Lung (tissue), 11 donors: ENCODE measurements at regions not wholly inside any gene's neighbourhood (a gene's known extent, or its start where the extent isn't known, plus 50 kb on each side); places are given as distances from the start of the nearest gene placed in this dataset.
A peak's percentile ranks its signal among the peaks of the same experiment; 100 is the strongest.

ENCODE experiments used
- ATAC-seq: fragments of 200-7000 bp; cut with Tn5 transposase; one replicate; pipeline ENCODE4 v1.9.1; 2020; ENCODE audit warnings: moderate number of reproducible peaks; ENCODE audit not compliant: insufficient read depth, low FRiP score
- DNase-seq, 3 donors: peaks; one replicate each; pipeline ENCODE4 v3.0.0-alpha.2; 2013 to 2017
- H3K27ac ChIP-seq, 2 donors: one replicate each; pipeline ENCODE4 v1.5.1; 2013; ENCODE audit warnings: mild to moderate bottlenecking in 2 of 2, moderate library complexity in 2 of 2, control low read depth in 1 of 2, inconsistent platforms in 1 of 2, low read depth in 1 of 2, low read length in 1 of 2
- H3K27me3 ChIP-seq, 3 donors: one replicate each; pipeline ENCODE4 v1.5.1; 2013; ENCODE audit warnings: low read length in 2 of 3; ENCODE audit not compliant: control insufficient read depth in 3 of 3, insufficient read depth in 3 of 3
- H3K36me3 ChIP-seq, 4 donors: one replicate each; pipeline ENCODE4 v1.5.1; 2013; ENCODE audit warnings: low read length in 4 of 4, mild to moderate bottlenecking in 1 of 4, moderate library complexity in 1 of 4; ENCODE audit not compliant: control insufficient read depth in 4 of 4, insufficient read depth in 4 of 4
- H3K4me1 ChIP-seq, 5 donors: one replicate each; pipeline ENCODE4 v1.5.1; 2013; ENCODE audit warnings: low read length in 5 of 5, mild to moderate bottlenecking in 2 of 5, moderate library complexity in 1 of 5; ENCODE audit not compliant: control insufficient read depth in 5 of 5, insufficient read depth in 5 of 5
- H3K4me3 ChIP-seq: one replicate; pipeline ENCODE4 v1.5.1; 2013; ENCODE audit warnings: mild to moderate bottlenecking, control low read depth, moderate library complexity
- H3K9ac ChIP-seq, 2 donors: one replicate each; pipeline ENCODE4 v1.5.1; 2013; ENCODE audit warnings: low read length in 2 of 2, control low read depth in 1 of 2; ENCODE audit not compliant: insufficient read depth in 1 of 2
- H3K9me3 ChIP-seq, 4 donors: one replicate each; pipeline ENCODE4 v1.5.1; 2013; ENCODE audit warnings: low read length in 3 of 4, mild to moderate bottlenecking in 1 of 4, moderate library complexity in 1 of 4; ENCODE audit not compliant: control insufficient read depth in 4 of 4, insufficient read depth in 3 of 4
- WGBS, 2 donors: extraction: QIAGEN DNeasy Blood & Tissue Kit; methylation state at CpG; one replicate each; pipeline ENCODE4 v1.1.7; 2013; 5-methylcytosine and 5-hydroxymethylcytosine counted together
- TF ChIP-seq, protein P1 (sequence below): IDR thresholded peaks from 2 replicates; pipeline ENCODE4 v1.5.1; 2012; ENCODE audit warnings: mild to moderate bottlenecking; ENCODE audit errors: control extremely low read depth, extremely low read depth
- donor health status: control.
- donor health status: control.
- donor health status: Bipolar disorder and iron deficiency.
- donor health status: healthy.
- donor health status: DM: yes; HTN: yes; CAD: no.

DNA sequence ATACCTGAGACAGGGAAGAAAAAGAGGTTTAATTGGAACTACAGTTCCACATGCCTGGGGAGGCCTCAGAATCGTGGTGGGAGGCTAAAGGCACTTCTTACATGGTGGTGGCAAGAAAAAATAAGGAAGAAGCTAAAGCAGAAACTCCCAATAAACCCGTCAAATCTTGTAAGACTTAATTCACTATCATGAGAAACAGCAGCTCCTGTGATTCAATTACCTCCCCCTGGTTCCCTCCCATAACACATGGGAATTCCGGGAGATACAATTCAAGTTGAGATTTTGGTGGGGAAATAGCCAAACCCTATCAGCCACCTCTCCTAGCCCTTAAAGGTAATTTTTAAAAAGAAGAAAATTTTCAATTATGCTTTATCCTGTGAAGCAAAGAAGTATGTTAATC, 728.8 kb downstream of the RNF144A start:
- ATAC-seq (no peak), DNase-seq (no peak)
- Histone ChIP-seq H3K4me3 (no peak overlapping the region), H3K9ac (no peak overlapping the region), H3K27me3 (no peaks in the 10 kb centered on the region), H3K27ac (no peak overlapping the region), H3K36me3 (no peaks in the 10 kb centered on the region), H3K4me1 (peaks cover 0 to 18% (median 0%) of the 10 kb centered on the region in 5 donors), H3K9me3 (peaks cover 0 to 4% (median 0%) of the 10 kb centered on the region in 4 donors)
- 82 to 86% methylated on average over 3 of the region's 3 CpGs for WGBS, 2 donors
- TF ChIP-seq, protein P1, sequence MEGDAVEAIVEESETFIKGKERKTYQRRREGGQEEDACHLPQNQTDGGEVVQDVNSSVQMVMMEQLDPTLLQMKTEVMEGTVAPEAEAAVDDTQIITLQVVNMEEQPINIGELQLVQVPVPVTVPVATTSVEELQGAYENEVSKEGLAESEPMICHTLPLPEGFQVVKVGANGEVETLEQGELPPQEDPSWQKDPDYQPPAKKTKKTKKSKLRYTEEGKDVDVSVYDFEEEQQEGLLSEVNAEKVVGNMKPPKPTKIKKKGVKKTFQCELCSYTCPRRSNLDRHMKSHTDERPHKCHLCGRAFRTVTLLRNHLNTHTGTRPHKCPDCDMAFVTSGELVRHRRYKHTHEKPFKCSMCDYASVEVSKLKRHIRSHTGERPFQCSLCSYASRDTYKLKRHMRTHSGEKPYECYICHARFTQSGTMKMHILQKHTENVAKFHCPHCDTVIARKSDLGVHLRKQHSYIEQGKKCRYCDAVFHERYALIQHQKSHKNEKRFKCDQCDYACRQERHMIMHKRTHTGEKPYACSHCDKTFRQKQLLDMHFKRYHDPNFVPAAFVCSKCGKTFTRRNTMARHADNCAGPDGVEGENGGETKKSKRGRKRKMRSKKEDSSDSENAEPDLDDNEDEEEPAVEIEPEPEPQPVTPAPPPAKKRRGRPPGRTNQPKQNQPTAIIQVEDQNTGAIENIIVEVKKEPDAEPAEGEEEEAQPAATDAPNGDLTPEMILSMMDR = no peak

DNA sequence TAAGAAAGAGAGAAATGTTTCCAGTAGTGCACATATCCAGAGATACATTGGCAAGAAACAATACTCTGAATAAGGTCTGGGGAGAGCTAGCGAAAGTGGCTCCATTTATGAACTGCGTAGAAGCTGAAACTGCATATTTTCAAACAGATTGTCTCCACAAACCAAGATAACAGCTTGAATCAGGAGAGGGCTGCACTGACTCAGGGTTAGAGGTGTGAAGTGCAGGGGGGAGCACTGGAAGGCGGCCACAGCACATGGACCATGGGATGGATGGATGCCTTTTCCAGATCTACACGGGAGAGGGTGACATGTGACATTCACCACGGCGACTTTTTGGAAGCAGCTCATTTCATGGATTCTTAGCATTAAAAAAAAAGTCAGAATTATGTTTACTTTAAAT, 729.4 kb downstream of the RNF144A start:
- TF ChIP-seq, protein P1 = no peak
- Histone ChIP-seq H3K9me3 (peaks cover 0 to under 1% (median 0%) of the 10 kb centered on the region in 4 donors), H3K4me1 (peaks cover 0 to 18% (median 0%) of the 10 kb centered on the region in 5 donors), H3K27me3 (no peaks in the 10 kb centered on the region), H3K36me3 (no peaks in the 10 kb centered on the region), H3K27ac (no peak overlapping the region), H3K9ac (no peak overlapping the region), H3K4me3 (no peak overlapping the region)
- 79 to 90% methylated on average over 6 of the region's 6 CpGs for WGBS, 2 donors
- ATAC-seq (no peak), DNase-seq (peak; percentile 33 to 73 (median 61))

DNA sequence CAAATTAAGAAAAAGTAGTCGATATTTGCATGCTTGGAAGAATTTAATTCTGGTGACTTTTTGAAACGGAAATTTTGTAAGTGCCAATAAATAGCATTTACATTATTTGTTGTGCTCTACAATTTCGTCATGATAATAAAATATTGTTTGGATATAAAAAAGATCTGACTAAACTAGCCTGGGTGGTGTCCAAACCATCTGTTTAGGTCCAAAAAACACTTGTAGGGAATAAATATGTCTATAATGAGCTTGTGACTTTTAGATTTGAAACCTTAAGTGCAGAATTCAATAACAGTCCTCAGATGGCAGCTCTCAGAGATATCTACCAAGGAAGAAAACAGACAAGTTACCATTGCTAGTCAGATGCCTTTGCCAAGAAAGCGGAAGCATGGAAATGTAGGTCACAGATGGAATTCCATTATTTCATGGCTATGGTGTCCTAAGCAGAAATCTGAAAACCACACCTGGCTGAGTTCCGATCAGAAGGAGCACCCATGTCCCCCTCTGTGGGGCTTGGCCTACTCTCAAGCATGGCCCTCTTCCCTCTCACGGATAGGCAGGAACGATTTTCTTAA, 731.1 kb downstream of the RNF144A start:
- 78 to 87% methylated on average over 7 of the region's 7 CpGs for WGBS, 2 donors
- Histone ChIP-seq H3K4me3 (no peak overlapping the region), H3K9ac (no peak overlapping the region), H3K9me3 (peaks cover 0 to 2% (median under 1%) of the 10 kb centered on the region in 4 donors), H3K36me3 (no peaks in the 10 kb centered on the region), H3K27me3 (no peaks in the 10 kb centered on the region), H3K27ac (no peak overlapping the region), H3K4me1 (peaks cover 0 to 18% (median 0%) of the 10 kb centered on the region in 5 donors)
- TF ChIP-seq, protein P1 = no peak
- DNase-seq (peak in 1 of 3 donors; percentile 16), ATAC-seq (no peak)
